ENCODE measurements at regions not wholly inside any gene's neighbourhood (a gene's known extent, or its start where the extent isn't known, plus 50 kb on each side); places are given as distances from the start of the nearest gene placed in this dataset.

DNA sequence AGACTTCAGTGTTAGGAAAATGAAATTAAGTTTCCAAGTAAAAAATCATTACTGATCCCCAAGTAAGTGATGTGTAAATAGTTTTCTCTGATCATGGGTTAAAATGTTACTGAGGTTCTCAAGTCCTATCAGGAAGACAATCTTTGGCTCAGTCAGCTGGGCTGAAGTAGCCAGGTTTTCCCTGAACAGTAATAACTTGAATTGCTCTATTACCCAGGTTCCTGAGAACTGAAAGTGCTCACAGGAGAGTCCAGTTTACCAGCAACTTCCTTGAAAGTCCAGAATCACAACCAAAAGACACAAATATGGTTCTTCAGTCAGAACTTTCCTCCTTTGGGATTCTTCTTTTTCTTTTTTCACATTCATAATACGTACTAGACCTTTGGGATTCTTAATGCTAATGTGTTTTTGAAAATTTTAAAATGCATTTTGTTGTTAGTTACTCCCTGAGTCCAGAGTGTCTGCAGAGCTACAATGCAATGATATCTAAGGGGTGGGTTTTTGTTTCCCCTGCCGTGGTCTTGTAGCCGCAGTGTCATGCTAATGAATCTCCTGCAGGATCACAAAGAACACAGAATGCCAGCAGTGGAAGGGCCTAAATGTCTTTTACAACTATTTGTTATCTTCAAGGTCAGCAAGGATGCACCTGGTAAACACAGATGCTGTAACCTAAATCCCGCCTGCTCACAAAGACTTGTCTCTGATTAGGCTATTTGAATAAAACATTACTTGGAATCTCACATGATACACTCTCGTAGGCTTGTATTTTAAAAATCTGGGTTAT lies 439.8 kb upstream of the NR3C2 start:
- DNase-seq (ENCODE audit: low read depth), result no peak
- no peak overlapping the region for H3K4me3 ChIP-seq (ENCODE audit: control insufficient read depth, low read depth, low read length)
- TF ChIP-seq, protein P1, sequence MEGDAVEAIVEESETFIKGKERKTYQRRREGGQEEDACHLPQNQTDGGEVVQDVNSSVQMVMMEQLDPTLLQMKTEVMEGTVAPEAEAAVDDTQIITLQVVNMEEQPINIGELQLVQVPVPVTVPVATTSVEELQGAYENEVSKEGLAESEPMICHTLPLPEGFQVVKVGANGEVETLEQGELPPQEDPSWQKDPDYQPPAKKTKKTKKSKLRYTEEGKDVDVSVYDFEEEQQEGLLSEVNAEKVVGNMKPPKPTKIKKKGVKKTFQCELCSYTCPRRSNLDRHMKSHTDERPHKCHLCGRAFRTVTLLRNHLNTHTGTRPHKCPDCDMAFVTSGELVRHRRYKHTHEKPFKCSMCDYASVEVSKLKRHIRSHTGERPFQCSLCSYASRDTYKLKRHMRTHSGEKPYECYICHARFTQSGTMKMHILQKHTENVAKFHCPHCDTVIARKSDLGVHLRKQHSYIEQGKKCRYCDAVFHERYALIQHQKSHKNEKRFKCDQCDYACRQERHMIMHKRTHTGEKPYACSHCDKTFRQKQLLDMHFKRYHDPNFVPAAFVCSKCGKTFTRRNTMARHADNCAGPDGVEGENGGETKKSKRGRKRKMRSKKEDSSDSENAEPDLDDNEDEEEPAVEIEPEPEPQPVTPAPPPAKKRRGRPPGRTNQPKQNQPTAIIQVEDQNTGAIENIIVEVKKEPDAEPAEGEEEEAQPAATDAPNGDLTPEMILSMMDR (conservative IDR thresholded peaks at IDR 0.05; ENCODE audit: control insufficient read depth, insufficient read depth, low read depth, low read length), result no peak

DNA sequence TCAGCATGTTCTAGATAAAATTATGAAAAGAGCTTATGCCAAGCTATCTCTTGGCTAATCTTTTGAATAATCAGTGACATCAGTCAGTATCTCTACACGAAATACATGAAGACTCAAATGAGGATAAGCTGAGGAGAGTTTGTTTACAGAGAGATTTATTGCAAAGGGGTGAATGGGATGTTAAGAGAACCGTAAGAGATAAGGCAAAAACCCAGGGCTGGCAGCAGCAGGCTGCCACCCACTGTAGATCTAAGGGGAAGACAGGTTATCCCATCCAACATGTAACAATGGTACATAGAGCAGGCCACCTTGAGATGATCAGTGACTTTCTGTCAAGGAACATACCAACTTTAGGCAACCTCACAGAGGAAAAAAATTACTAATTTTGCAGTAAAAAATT lies 432.1 kb upstream of the NR3C2 start:
- no peak for DNase-seq (ENCODE audit: low read depth)
- H3K4me3 ChIP-seq (ENCODE audit: control insufficient read depth, low read depth, low read length), result no peak overlapping the region
- TF ChIP-seq, protein P1 (conservative IDR thresholded peaks at IDR 0.05; ENCODE audit: control insufficient read depth, insufficient read depth, low read depth, low read length), result no peak

DNA sequence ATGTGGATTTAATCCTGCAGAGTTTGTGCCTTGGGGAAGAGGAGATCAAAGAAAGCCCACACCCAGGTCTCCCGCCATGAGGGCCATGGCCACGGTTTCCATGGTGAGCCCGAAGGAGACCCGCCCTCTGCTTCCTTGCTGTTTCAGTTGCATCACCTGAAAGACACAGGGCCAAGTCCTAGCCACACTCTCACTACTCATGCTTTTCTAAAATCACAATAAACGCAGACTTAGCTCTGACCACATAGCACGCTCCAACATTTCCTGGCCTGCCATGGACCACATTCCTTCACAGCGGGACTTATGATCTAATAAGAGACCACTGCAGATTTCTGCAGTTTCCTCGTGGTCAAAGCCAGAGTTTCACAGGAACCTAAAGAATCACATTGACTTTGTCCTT lies 426.0 kb upstream of the NR3C2 start:
- H3K4me3 ChIP-seq (ENCODE audit: control insufficient read depth, low read depth, low read length), result no peak overlapping the region
- no peak for DNase-seq (ENCODE audit: low read depth)
- TF ChIP-seq, protein P1 (conservative IDR thresholded peaks at IDR 0.05; ENCODE audit: control insufficient read depth, insufficient read depth, low read depth, low read length), result no peak

DNA sequence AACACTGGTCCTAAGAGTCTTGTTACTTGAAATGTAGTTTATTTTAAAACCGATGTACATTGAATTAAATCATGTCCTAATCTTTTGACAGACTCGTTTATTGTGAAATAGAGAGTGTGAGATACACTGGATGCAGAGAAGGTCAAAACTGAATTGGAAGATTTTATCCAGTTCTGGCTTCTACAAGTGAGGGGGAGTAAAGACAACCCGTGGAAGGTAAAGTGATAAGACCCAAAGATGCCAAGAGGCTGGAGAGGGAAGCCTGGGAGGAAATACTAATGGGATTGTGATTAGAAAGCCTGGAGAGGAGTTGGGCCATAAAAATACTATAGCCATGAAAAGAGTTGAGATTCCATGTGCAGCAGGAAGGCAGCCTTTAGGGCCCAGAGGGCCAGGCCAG lies 424.5 kb upstream of the NR3C2 start:
- DNase-seq (ENCODE audit: low read depth), result no peak
- TF ChIP-seq, protein P1 (conservative IDR thresholded peaks at IDR 0.05; ENCODE audit: control insufficient read depth, insufficient read depth, low read depth, low read length), result no peak

DNA sequence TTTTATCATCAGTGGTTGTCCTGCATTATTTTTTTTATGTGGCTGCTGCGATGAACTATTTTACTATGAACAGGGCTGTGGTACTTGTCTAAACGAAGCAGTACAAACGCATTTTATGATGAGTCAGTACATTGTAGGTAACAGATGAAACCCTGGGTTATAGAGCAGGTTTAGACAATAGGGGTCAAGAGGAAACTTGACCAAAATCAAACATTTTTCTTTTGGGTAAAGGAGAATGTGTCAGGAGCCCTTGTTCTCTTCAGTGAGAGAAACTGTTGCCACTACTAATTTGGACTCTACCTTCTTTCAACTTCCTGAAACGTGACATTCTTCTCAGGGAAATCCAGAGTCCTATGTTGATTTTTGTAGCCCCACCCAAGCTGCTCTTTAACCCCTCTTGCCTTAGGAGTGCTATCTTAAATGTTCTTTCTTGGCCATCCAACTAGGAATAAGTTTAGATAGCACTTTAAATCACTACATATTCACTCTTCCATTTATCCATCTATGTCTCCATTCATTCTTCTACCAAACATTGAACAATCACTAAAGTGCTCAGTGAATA lies 415.8 kb upstream of the NR3C2 start:
- TF ChIP-seq, protein P1 (conservative IDR thresholded peaks at IDR 0.05; ENCODE audit: control insufficient read depth, insufficient read depth, low read depth, low read length), result no peak
- H3K4me3 ChIP-seq (ENCODE audit: control insufficient read depth, low read depth, low read length), result no peak overlapping the region
- no peak for DNase-seq (ENCODE audit: low read depth)

More for the DNA sequence above, 424.5 kb upstream of the NR3C2 start:
- no peak overlapping the region for H3K4me3 ChIP-seq (ENCODE audit: control insufficient read depth, low read depth, low read length)

DNA sequence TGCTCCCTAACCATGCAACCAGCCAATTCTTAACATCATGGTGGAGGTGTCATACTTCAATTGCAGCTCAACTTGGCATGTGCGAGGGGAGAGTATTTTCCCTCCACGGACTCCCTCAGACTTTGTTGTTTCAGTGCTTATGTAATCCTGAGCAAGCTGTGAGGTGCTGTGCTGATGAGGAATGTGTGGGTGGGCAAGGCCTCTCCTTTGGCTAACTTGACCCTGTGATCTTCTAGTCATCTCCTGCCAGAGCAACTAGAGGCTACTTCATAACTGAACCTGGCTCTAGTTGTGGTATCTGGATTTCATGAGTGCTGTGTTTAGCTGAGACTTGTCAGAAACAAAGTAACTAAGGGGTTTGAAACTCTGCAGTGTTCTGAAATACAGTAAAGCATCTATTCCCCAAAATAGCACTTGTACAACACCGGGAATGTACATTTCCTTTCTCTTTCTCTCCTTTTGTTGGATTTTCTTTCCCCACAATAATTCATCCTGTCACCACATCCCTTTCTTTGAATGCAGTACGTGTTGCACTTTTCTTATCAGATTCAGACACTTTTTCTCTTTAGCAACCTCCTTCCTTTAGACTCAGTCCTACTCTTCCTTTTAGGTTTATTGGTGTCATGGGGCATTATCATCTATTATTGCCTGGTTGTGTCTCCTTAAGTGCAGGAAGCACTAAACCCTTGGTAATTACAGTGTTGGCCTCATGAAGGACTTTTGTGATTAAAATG lies 415.2 kb upstream of the NR3C2 start:
- TF ChIP-seq, protein P1 (conservative IDR thresholded peaks at IDR 0.05; ENCODE audit: control insufficient read depth, insufficient read depth, low read depth, low read length), result no peak
- no peak overlapping the region for H3K4me3 ChIP-seq (ENCODE audit: control insufficient read depth, low read depth, low read length)
- DNase-seq (ENCODE audit: low read depth), result peak; percentile 26
